Esophagus squamous epithelium (tissue), 5 donors: ENCODE measurements at regions not wholly inside any gene's neighbourhood (a gene's known extent, or its start where the extent isn't known, plus 50 kb on each side); places are given as distances from the start of the nearest gene placed in this dataset.

ENCODE experiments used
- DNase-seq: peaks from one replicate; lab custom pipeline; 2025; lab: John Stamatoyannopoulos, UW
- H3K27ac ChIP-seq, 4 donors: fragments of 200-600 bp; sonication (generic); one replicate each; pipeline ENCODE4 v1.5.1; 2016 to 2019; ENCODE audit warnings: mild to moderate bottlenecking in 1 of 4
- H3K27me3 ChIP-seq, 4 donors: fragments of 200-600 bp; sonication (generic); 1 replicate in 3 of 4; 2 replicates in 1 of 4; pipeline versions ENCODE4 v1.5.1 to v1.6.0; 2017 to 2021; ENCODE audit warnings: antibody characterized with exemption in 1 of 4
- H3K36me3 ChIP-seq, 3 donors: fragments of 200-600 bp; sonication (generic); one replicate each; pipeline ENCODE4 v1.5.1; 2016 to 2019
- H3K4me1 ChIP-seq, 3 donors: fragments of 200-600 bp; sonication (generic); one replicate each; pipeline ENCODE4 v1.5.1; 2017 to 2019
- H3K4me3 ChIP-seq, 4 donors: fragments of 200-600 bp; sonication (generic); 1 replicate in 3 of 4; 2 replicates in 1 of 4; pipeline ENCODE4 v1.5.1; 2016 to 2019; ENCODE audit warnings: mild to moderate bottlenecking in 2 of 4, moderate library complexity in 1 of 4
- H3K9me3 ChIP-seq, 3 donors: fragments of 200-600 bp; sonication (generic); one replicate each; pipeline ENCODE4 v1.5.1; 2016 to 2019
- POLR2A ChIP-seq, 4 donors: fragments of 450-650 bp; IDR thresholded peaks; one replicate each; pipeline ENCODE4 v1.6.1; 2017; ENCODE audit warnings: antibody characterized with exemption in 4 of 4, mild to moderate bottlenecking in 4 of 4, moderate library complexity in 3 of 4
- WGBS, 2 donors: methylation state at CpG; one replicate each; pipeline ENCODE4 v1.1.5; 2018; 5-methylcytosine and 5-hydroxymethylcytosine counted together
- intact Hi-C: fragments of 100-400 bp; cut with DNase I; formaldehyde crosslinking; loops from one replicate; pipeline ENCODE4 v1.15.0; 2022
- TF ChIP-seq, protein P1 (sequence below), 6 experiments: fragments of 450-650 bp in 4 of 6; fragments of 200-600 bp in 2 of 6; sonication (generic) in 2 of 6; IDR thresholded peaks; one replicate each; pipeline ENCODE4 v1.5.1; 2016 to 2019; ENCODE audit warnings: antibody characterized with exemption in 6 of 6, mild to moderate bottlenecking in 4 of 6, moderate library complexity in 4 of 6
- donor health status: DM: yes; HTN: yes; CAD: no.

DNA sequence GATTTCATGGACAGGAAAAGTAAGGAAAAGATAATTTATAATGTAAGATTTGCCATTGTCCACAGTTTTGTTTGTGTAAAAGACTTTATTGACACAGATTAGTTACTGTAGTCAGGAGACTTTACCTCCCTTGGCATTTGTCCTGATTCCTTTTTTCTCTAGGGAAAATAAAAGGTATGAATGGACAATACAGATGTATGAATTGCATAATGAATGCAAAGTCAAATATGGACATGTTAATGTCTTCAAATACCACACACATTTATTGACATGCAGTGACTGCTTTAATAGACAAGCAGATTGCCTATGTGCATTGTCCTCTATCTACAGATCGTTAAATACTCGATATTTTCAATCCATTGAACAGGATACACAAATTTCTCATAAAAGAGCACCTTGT lies 999.7 kb upstream of the SEL1L start:
- no peak for DNase-seq
- 67 to 74% methylated on average over 2 of the region's 2 CpGs for WGBS, 2 donors
- intact Hi-C loops = no loop called here
- Histone ChIP-seq H3K4me1 (no peaks in the 10 kb centered on the region), H3K36me3 (no peaks in the 10 kb centered on the region), H3K9me3 (no peaks in the 10 kb centered on the region), H3K4me3 (no peak overlapping the region), H3K27ac (no peak overlapping the region), H3K27me3 (no peaks in the 10 kb centered on the region)
- TF ChIP-seq, protein P1, sequence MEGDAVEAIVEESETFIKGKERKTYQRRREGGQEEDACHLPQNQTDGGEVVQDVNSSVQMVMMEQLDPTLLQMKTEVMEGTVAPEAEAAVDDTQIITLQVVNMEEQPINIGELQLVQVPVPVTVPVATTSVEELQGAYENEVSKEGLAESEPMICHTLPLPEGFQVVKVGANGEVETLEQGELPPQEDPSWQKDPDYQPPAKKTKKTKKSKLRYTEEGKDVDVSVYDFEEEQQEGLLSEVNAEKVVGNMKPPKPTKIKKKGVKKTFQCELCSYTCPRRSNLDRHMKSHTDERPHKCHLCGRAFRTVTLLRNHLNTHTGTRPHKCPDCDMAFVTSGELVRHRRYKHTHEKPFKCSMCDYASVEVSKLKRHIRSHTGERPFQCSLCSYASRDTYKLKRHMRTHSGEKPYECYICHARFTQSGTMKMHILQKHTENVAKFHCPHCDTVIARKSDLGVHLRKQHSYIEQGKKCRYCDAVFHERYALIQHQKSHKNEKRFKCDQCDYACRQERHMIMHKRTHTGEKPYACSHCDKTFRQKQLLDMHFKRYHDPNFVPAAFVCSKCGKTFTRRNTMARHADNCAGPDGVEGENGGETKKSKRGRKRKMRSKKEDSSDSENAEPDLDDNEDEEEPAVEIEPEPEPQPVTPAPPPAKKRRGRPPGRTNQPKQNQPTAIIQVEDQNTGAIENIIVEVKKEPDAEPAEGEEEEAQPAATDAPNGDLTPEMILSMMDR (IDR thresholded peaks at IDR 0.05) = no peak
- TF ChIP-seq POLR2A (IDR thresholded peaks at IDR 0.05) = no peak

DNA sequence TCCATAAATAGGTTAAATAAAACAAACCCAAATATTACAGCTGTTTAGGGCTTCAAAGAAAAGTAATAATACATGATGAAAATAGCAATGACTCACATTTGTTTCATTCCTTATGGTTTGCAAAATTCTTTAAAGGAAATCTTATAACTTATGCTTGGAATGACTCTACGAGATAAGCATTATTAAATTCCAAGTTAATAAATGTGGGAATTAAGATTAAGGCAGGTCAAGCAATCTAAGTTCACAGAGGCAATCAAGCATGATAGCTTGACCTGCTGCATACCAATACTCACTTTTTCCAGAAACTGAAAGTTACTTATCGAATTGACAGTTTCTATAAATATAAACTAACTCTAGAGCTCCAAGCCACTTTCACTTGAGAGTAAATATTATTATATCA lies 1002.9 kb upstream of the SEL1L start:
- no peak for TF ChIP-seq POLR2A (IDR thresholded peaks at IDR 0.05)
- TF ChIP-seq, protein P1 (IDR thresholded peaks at IDR 0.05) = no peak
- no peak for DNase-seq
- H3K4me1 ChIP-seq = no peaks in the 10 kb centered on the region
- no peak overlapping the region for H3K4me3 ChIP-seq
- H3K27me3 ChIP-seq = no peaks in the 10 kb centered on the region
- WGBS, 2 donors = 28 to 52% methylated on average over 2 of the region's 2 CpGs
- H3K27ac ChIP-seq = no peak overlapping the region
- no peaks in the 10 kb centered on the region for H3K36me3 ChIP-seq
- intact Hi-C loops = no loop called here
- no peaks in the 10 kb centered on the region for H3K9me3 ChIP-seq

- H3K27ac ChIP-seq = no peak overlapping the region
- no peaks in the 10 kb centered on the region for H3K4me1 ChIP-seq
- no peaks in the 10 kb centered on the region for H3K9me3 ChIP-seq
- no peaks in the 10 kb centered on the region for H3K27me3 ChIP-seq
- no peaks in the 10 kb centered on the region for H3K36me3 ChIP-seq
- no peak for DNase-seq
- 63 to 64% methylated on average over 3 of the region's 3 CpGs for WGBS, 2 donors
- no peak for TF ChIP-seq POLR2A (IDR thresholded peaks at IDR 0.05)
- TF ChIP-seq, protein P1 (IDR thresholded peaks at IDR 0.05) = no peak
- H3K4me3 ChIP-seq = no peak overlapping the region
- intact Hi-C loops = no loop called here
These were observed 1004.2 kb upstream of the SEL1L start for GRCh38 chr14:82537831-82538230.

- TF ChIP-seq, protein P1 (IDR thresholded peaks at IDR 0.05) = no peak
- TF ChIP-seq POLR2A (IDR thresholded peaks at IDR 0.05) = no peak
- intact Hi-C loops = no loop called here
- Histone ChIP-seq H3K27me3 (no peaks in the 10 kb centered on the region), H3K9me3 (no peaks in the 10 kb centered on the region), H3K36me3 (no peaks in the 10 kb centered on the region), H3K4me1 (no peaks in the 10 kb centered on the region), H3K4me3 (no peak overlapping the region), H3K27ac (no peak overlapping the region)
- 47 to 48% methylated on average over 2 of the region's 2 CpGs for WGBS, 2 donors
- no peak for DNase-seq
These were observed 1012.7 kb upstream of the SEL1L start for GRCh38 chr14:82546401-82546800.

- 71 to 72% methylated on average over 9 of the region's 9 CpGs for WGBS, 2 donors
- no peak for TF ChIP-seq POLR2A (IDR thresholded peaks at IDR 0.05)
- TF ChIP-seq, protein P1 (IDR thresholded peaks at IDR 0.05) = no peak
- Histone ChIP-seq H3K4me1 (no peaks in the 10 kb centered on the region), H3K9me3 (no peaks in the 10 kb centered on the region), H3K4me3 (no peak overlapping the region), H3K36me3 (no peaks in the 10 kb centered on the region), H3K27ac (no peak overlapping the region), H3K27me3 (no peaks in the 10 kb centered on the region)
- intact Hi-C loops = no loop called here
- no peak for DNase-seq
These were observed 1015.8 kb upstream of the SEL1L start for GRCh38 chr14:82549306-82549990.
